Sigmoid colon (tissue), 4 donors: ENCODE measurements at regions not wholly inside any gene's neighbourhood (a gene's known extent, or its start where the extent isn't known, plus 50 kb on each side); places are given as distances from the start of the nearest gene placed in this dataset.

Source experiments
- CTCF ChIP-seq, 4 experiments: fragments of 450-650 bp in 3 of 4; fragments of 200-600 bp in 1 of 4; IDR thresholded peaks; one replicate each; pipeline ENCODE4 v1.5.1; 2016 to 2019; ENCODE audit warnings: antibody characterized with exemption in 4 of 4, mild to moderate bottlenecking in 3 of 4, moderate library complexity in 2 of 4
- POLR2A ChIP-seq, 2 donors: fragments of 450-650 bp; IDR thresholded peaks; one replicate each; pipeline ENCODE4 v1.6.1; 2016; ENCODE audit warnings: antibody characterized with exemption in 2 of 2, mild to moderate bottlenecking in 2 of 2, moderate library complexity in 2 of 2
- POLR2AphosphoS5 ChIP-seq, 4 donors: sonication (generic); formaldehyde crosslinking; IDR thresholded peaks; one replicate each; pipeline ENCODE4 v1.6.1; 2017; ENCODE audit warnings: antibody characterized with exemption in 4 of 4

GRCh38 chr1:13964768-13965167 is 264.8 kb downstream of the PRDM2 start:
- no peak for TF ChIP-seq CTCF (IDR thresholded peaks at IDR 0.05)
- TF ChIP-seq POLR2AphosphoS5 (IDR thresholded peaks at IDR 0.05), result no peak
- no peak for TF ChIP-seq POLR2A (IDR thresholded peaks at IDR 0.05)
